ENCODE measurements at regions not wholly inside any gene's neighbourhood (a gene's known extent, or its start where the extent isn't known, plus 50 kb on each side); places are given as distances from the start of the nearest gene placed in this dataset.

DNA sequence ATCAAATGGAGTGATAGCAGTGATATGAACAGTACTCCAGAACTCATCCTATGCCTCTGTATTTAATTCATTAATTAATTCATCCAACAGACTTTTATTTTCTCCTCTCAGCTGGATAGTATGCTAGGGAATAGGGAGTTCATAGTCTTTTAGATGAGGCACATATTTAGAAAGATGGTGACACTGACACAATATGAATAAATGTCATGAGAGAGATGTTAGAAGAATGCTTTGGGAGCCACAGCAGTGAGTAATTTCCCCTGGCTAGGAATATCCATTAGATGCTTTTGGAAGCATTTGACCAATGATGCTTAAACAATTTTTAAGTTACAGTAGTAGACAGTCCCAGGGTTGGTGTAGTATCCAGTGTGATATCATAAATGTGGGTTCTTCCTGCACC, 428.7 kb upstream of the SGCD start:
- TF ChIP-seq, protein P1, sequence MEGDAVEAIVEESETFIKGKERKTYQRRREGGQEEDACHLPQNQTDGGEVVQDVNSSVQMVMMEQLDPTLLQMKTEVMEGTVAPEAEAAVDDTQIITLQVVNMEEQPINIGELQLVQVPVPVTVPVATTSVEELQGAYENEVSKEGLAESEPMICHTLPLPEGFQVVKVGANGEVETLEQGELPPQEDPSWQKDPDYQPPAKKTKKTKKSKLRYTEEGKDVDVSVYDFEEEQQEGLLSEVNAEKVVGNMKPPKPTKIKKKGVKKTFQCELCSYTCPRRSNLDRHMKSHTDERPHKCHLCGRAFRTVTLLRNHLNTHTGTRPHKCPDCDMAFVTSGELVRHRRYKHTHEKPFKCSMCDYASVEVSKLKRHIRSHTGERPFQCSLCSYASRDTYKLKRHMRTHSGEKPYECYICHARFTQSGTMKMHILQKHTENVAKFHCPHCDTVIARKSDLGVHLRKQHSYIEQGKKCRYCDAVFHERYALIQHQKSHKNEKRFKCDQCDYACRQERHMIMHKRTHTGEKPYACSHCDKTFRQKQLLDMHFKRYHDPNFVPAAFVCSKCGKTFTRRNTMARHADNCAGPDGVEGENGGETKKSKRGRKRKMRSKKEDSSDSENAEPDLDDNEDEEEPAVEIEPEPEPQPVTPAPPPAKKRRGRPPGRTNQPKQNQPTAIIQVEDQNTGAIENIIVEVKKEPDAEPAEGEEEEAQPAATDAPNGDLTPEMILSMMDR (IDR thresholded peaks at IDR 0.05; ENCODE audit: low read length) = no peak
- TF ChIP-seq EZH2 (optimal IDR thresholded peaks at IDR 0.05; ENCODE audit: low read depth, low read length) (no peak), EZH2phosphoT487 (IDR thresholded peaks at IDR 0.05; ENCODE audit: low read length) (no peak)

Data from MM.1S (cell line).